ENCODE measurements at regions not wholly inside any gene's neighbourhood (a gene's known extent, or its start where the extent isn't known, plus 50 kb on each side); places are given as distances from the start of the nearest gene placed in this dataset.
"Not testable (repeated sequence)": the region's sequence is repeated elsewhere in the genome, so short reads cannot be mapped to it uniquely, and the experiment has no call there.

DNA sequence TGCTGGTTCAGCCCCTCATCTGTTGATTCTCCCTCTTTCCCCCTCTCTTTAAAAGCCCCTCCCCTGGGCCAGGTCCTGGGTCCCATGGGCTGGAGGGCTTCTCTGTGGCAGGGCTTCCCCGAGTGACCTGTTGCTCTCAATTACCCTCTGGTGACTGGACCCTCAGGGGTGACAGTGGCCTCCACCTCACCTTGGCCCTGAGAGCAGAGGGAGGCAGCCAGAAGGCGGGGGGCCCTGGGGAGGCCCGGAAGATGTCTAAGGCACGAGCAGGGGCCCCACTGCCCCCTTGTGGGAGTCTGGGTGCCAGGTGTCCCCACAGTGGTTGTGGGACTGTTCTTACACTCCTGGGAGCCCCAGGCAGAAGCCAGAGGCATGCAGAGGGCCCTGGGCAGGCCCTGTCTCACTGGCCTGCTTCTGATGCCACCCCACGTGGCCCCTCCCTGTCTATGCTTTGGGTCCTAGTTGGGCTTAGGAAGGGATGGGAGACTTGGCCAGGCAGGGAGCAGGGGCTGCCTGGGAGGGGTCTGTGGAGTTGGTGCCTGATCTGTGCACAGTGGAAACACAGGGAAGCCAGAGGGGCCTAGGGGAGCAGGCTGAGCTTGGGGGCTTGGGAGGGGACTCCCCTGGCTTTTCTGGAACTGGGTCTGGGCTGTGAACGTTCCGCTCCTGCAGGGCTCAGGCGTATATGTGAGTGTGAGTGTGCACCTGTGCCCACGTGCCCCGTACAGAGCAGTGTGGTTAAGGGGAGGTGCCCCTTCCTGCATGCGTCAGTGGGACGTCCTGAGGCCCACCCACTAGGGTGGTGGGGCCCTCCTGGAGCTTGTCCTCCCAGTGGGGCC, 179.7 kb downstream of the TMEM121 start:
- peak in 1 of 10 donors; percentile 66 for DNase-seq
- POLR2A ChIA-PET, H3K9me3 Mint-ChIP-seq, H3K4me3 Mint-ChIP-seq, H3K27me3 Mint-ChIP-seq, H3K36me3 Mint-ChIP-seq: not testable (repeated sequence)
- H3K4me1 Mint-ChIP-seq = peaks cover 0 to 18% (median 0%) of the 10 kb centered on the region in 4 donors
- peak overlapping the region in 1 of 10 donors; percentile 13 for H3K27ac Mint-ChIP-seq
- peak; percentile 72 to 86 for ATAC-seq

GRCh38 chr14:105706701-105707019, 180.3 kb downstream of the TMEM121 start:
- peak in 1 of 2 donors; percentile 6 for ATAC-seq
- H3K9me3 Mint-ChIP-seq, DNase-seq, H3K36me3 Mint-ChIP-seq, H3K4me3 Mint-ChIP-seq, H3K27me3 Mint-ChIP-seq, POLR2A ChIA-PET, H3K27ac Mint-ChIP-seq: not testable (repeated sequence)
- H3K4me1 Mint-ChIP-seq = peaks cover 0 to 12% (median 0%) of the 10 kb centered on the region in 4 donors

DNA sequence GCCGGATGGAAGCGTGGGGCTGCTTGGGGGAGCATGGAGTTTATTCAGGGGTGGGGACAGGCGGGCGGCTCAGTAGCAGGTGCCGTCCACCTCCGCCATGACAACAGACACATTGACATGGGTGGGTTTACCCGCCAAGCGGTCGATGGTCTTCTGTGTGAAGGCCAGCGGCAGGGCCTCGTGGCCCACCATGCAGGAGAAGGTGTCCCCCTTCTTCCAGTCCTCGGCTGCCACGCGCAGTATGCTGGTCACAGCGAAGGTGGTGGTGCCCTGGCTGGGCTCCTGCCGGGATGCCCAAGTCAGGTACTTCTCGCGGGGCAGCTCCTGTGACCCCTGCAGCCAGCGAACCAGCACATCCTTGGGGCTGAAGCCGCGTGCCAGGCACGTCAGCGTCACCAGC, 180.7 kb downstream of the TMEM121 start:
- H3K4me1 Mint-ChIP-seq, H3K4me3 Mint-ChIP-seq, H3K9me3 Mint-ChIP-seq, POLR2A ChIA-PET, H3K27ac Mint-ChIP-seq, H3K36me3 Mint-ChIP-seq, ATAC-seq, H3K27me3 Mint-ChIP-seq: not testable (repeated sequence)
- peak in 1 of 10 donors; percentile 65 for DNase-seq

DNA sequence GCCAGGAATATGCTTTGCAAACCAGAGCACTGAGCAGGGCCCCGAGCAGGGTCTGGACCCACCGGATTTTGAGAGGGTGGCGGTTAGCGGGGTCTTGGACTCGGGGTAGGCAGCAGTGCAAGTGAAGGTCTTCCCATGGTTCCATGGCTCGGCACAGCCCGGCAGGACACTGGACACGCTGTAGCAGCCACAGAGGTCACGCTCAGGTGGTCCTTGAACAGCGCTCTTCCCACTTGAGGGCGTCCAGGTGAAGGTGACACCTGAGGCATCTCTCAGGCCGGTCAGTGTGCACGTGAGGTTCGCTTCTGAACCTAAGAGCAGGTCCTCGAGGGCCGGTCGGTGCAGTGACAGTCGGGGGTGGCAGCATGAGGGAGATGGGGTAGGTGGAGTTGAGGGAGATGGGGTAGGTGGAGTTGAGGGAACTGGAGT, 181.4 kb downstream of the TMEM121 start:
- H3K36me3 Mint-ChIP-seq, H3K27ac Mint-ChIP-seq, H3K9me3 Mint-ChIP-seq, H3K4me3 Mint-ChIP-seq, ATAC-seq, H3K27me3 Mint-ChIP-seq, POLR2A ChIA-PET, H3K4me1 Mint-ChIP-seq: not testable (repeated sequence)
- peak in 1 of 10 donors; percentile 66 for DNase-seq

DNA sequence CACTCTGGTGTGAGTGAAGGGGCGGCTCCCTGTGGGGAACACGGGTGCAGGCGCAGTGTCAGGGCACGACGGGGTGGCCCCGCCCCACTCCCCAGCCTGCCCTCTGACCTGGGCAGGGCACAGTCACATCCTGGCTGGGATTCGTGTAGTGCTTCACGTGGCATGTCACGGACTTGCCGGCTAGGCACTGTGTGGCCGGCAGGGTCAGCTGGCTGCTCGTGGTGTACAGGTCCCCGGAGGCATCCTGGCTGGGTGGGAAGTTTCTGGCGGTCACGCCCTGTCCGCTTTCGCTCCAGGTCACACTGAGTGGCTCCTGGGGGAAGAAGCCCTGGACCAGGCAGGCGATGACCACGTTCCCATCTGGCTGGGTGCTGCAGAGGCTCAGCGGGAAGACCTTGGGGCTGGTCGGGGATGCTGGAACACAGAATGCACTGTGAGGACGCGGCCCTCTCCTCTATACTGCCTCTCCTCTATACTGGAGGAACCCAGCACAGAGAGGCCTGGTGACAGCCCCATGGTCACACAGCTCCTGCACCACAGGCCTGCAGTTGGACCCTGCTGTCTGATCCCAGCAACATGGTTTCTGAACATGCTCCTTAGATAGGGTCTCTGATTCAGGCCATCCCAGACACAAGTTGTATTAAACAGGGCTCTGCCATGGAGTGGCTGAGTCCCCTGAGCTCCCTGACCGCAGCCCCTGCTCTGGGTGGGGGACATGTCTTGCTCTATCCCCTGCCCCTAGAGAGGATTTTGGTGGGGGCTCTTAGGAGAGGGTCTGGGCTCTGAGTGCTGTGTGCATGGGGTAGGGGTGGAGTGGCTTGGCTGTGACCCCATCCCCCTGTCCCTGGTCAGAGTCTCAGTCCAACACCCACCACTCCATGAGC, 182.1 kb downstream of the TMEM121 start:
- H3K27ac Mint-ChIP-seq, H3K4me3 Mint-ChIP-seq, H3K4me1 Mint-ChIP-seq, H3K27me3 Mint-ChIP-seq, H3K9me3 Mint-ChIP-seq, POLR2A ChIA-PET, ATAC-seq, H3K36me3 Mint-ChIP-seq: not testable (repeated sequence)
- DNase-seq = peak in 1 of 10 donors; percentile 62

DNA sequence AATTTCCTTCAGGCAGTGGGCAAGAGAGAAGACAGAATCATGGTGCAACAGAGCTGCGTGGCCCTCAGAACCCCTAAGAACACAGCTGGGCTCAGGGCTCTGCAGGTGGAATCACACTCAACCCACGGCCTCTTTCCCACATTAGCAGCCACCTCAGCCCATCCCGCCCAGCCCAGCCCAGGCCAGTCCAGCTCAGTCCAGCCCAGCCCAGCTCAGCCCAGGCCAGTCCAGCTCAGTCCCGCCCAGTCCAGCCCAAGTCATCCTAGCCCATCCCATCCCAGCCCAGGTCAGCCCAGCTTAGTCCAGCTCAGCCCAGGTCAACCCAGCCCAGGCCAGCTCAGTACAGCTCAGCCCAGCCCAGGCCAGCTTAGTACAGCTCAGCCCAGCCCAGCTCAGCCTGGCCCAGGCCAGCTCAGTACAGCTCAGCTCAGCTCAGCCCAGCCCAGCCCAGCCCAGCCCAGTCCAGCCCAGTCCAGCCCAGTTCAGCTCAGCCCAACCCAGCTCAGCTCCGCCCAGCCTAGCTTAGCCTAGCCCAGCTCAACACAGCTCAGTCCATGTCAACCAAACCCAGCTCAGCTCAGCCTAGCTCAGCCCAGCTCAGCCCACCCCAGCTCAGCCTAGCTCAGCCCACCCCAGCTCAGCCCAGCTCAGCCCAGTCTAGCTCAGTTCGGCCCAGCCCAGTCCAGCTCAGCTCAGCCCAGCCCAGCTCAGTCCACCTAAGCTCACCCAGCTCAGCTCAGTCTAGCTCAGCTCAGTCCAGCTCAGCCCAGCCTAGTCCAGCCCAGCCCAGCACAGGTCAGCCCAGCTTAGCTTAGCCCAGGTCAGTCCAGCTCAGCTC, 183.1 kb downstream of the TMEM121 start:
- peak in 1 of 10 donors; percentile 63 for DNase-seq
- Mint-ChIP-seq H3K4me3 (no peak overlapping the region), H3K36me3 (no peaks in the 10 kb centered on the region), H3K9me3 (no peaks in the 10 kb centered on the region), H3K27ac (no peak overlapping the region), H3K27me3 (peaks cover 0 to 6% (median 0%) of the 10 kb centered on the region in 5 donors), H3K4me1 (peaks cover 0 to 8% (median 0%) of the 10 kb centered on the region in 4 donors)
- POLR2A ChIA-PET = no interaction called here
- ATAC-seq = no peak

- peaks cover 0 to 7% (median 0%) of the 10 kb centered on the region in 4 donors for H3K4me1 Mint-ChIP-seq
- POLR2A ChIA-PET = no interaction called here
- no peak for ATAC-seq
- H3K9me3 Mint-ChIP-seq = no peaks in the 10 kb centered on the region
- no peaks in the 10 kb centered on the region for H3K36me3 Mint-ChIP-seq
- no peak overlapping the region for H3K4me3 Mint-ChIP-seq
- H3K27ac Mint-ChIP-seq = no peak overlapping the region
- H3K27me3 Mint-ChIP-seq = peaks cover 0 to 6% (median 0%) of the 10 kb centered on the region in 5 donors
- peak in 1 of 10 donors; percentile 66 for DNase-seq
These were observed 184.0 kb downstream of the TMEM121 start for GRCh38 chr14:105710119-105711043.

DNA sequence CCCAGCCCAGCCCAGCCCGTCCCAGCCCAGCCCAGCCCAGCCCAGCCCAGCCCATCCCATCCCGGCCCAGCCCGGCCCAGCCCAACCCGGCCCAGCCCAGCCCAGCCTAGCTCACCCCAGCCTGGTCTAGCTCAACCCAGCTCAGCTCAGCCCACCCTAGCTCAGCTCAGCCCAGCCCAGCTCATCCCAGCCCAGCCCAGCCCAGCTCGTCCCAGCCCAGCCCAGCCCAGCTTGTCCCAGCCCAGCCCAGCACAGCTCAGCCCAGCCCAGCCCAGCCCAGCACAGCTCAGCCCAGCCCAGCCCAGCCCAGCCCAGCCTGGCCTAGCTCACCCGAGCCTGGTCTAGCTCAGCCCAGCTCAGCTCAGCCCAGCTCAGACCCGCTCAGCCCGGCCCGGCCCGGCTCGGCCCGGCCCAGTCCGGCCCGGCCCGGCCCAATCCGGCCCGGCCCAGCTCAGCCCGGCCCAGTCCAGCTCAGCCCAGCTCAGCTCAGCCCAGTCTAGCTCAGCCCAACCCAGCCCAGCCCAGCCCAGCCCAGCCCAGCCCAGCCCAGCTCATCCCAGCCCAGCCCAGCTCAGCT, 184.7 kb downstream of the TMEM121 start:
- no peak for ATAC-seq
- Mint-ChIP-seq H3K36me3 (no peaks in the 10 kb centered on the region), H3K27me3 (peaks cover 0 to 3% (median 0%) of the 10 kb centered on the region in 5 donors), H3K27ac (no peak overlapping the region), H3K4me3 (no peak overlapping the region), H3K9me3 (no peaks in the 10 kb centered on the region), H3K4me1 (peaks cover 0 to 3% (median 0%) of the 10 kb centered on the region in 4 donors)
- POLR2A ChIA-PET = no interaction called here
- DNase-seq = peak in 1 of 10 donors; percentile 58

- POLR2A ChIA-PET = no interaction called here
These were observed 185.6 kb downstream of the TMEM121 start for GRCh38 chr14:105711841-105712460.

GRCh38 chr14:105712670-105713069, 186.3 kb downstream of the TMEM121 start:
- H3K4me1 Mint-ChIP-seq, H3K36me3 Mint-ChIP-seq, H3K27ac Mint-ChIP-seq, POLR2A ChIA-PET, H3K9me3 Mint-ChIP-seq, H3K4me3 Mint-ChIP-seq, H3K27me3 Mint-ChIP-seq: not testable (repeated sequence)
- DNase-seq = peak in 1 of 10 donors; percentile 67
- ATAC-seq = peak in 1 of 2 donors; percentile 14

More at GRCh38 chr14:105711841-105712460, 185.6 kb downstream of the TMEM121 start:
- Mint-ChIP-seq H3K36me3 (no peaks in the 10 kb centered on the region), H3K4me1 (no peaks in the 10 kb centered on the region), H3K9me3 (no peaks in the 10 kb centered on the region), H3K27ac (no peak overlapping the region), H3K4me3 (no peak overlapping the region), H3K27me3 (peaks cover 0 to 3% (median 0%) of the 10 kb centered on the region in 5 donors)
- peak in 1 of 10 donors; percentile 62 for DNase-seq
- ATAC-seq = no peak

- H3K27ac Mint-ChIP-seq, H3K36me3 Mint-ChIP-seq, H3K27me3 Mint-ChIP-seq, POLR2A ChIA-PET, DNase-seq, H3K9me3 Mint-ChIP-seq, ATAC-seq, H3K4me1 Mint-ChIP-seq, H3K4me3 Mint-ChIP-seq: not testable (repeated sequence)
These were observed 186.8 kb downstream of the TMEM121 start for GRCh38 chr14:105713160-105713559.
